Right forelimb (tissue), 1 donor: ENCODE measurements at regions not wholly inside any gene's neighbourhood (a gene's known extent, or its start where the extent isn't known, plus 50 kb on each side); places are given as distances from the start of the nearest gene placed in this dataset.
A peak's percentile ranks its signal among the peaks of the same experiment; 100 is the strongest.

ENCODE experiments used
- DNase-seq: peaks from one replicate; pipeline ENCODE4 v3.0.0-alpha.2; 2018

DNA sequence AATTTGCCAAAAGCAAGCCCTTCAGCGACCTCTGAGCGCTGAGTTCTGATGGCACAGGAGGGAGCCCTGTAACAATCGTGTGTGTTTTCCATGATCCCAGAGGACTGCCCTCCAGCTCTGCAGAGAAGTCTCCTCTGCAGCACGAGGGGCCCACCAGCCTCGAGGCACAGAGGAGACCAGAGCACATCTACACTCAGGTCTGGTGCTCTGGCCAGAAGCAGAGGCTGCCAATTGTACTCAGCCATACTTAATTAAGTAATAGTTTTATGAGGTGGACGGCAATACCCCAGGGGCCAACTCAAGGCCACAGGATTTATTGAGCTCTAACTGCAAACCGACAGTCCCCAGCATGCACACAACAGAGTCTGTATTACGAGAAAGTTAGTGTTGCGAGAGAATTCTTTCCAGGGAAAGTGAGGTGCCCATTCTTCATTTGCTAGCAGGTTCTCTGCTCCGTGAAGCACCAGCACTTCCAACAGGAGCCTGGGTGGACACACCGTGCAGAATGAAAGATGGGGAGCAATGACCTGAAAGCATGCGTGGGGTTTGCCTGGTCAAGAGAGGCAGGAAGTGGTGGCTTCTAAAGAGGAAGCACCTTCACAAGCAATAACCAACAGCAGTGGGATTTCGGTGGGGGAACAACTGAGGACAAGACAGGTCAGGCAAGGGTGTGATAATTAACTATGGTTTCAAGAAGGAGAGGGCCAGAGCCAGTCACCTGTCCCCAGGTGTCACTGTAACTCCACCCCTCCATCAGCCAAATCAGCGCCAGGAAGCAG, 92.8 kb upstream of the FOXC1 start:
- DNase-seq: no peak

DNA sequence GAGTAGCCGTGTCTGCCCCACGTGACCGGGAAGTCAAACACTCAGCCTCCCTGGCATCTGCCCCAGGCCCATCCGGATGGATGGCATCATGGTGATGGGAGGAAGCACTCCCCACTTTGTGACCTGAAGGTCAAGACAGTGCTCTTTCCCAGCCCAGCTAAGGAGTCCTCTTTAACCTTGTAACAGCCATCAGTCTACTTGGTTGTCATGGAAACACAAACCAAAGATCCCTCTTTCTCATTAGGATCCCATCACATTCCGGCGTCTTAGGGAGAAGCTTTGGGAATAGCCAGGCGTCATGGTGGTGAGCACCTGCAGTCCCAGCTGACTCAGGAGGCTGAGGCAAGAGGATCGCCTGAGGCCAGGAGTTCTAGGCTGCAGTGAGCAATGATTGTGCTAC, 90.9 kb upstream of the FOXC1 start:
- DNase-seq: no peak

GRCh38 chr6:1519597-1519996, 90.1 kb upstream of the FOXC1 start:
- DNase-seq: no peak

GRCh38 chr6:1522779-1523178, 86.9 kb upstream of the FOXC1 start:
- no peak for DNase-seq

GRCh38 chr6:1524040-1524480, 85.7 kb upstream of the FOXC1 start:
- peak; percentile 83 for DNase-seq

GRCh38 chr6:1525364-1526038, 84.2 kb upstream of the FOXC1 start:
- DNase-seq: no peak

GRCh38 chr6:1526398-1527072, 83.2 kb upstream of the FOXC1 start:
- peak; percentile 54 for DNase-seq

DNA sequence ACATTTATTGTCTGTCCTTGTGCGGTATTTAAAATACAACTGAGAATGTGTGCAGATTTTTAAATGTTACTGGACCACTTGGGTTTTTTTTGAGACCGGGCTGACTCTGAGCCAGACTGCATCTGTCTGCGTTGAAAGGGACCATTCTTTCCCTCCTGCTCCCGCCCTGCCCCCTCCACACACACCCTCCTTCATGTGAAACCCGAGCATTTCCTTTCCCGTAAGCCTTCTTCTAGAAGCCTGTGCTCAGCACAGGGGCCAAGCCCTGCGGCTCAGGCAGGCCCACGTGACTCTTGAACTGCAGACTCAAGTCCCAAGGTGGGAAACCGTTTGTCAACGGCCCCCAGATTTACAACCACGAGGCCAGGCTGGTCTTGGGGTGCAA, 82.7 kb upstream of the FOXC1 start:
- peak; percentile 87 for DNase-seq

DNA sequence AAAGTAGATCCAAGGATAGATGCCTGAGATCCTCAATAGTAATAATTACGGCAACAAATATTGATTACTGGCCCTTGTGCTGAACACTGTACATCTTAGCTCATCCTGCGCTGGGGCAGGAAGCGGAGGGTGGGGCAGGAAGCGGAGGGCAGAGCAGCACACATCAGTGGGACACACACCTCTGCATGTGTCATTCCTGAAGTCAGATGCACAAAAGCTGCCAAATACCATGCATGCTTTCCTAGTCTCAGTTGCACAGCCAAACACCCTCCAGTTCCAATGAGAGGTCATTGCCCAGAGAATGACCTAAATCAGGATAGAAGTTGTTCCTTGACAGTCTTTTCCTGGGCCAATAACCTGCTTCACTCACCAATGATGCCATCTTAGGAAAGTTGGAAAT, 74.4 kb upstream of the FOXC1 start:
- DNase-seq: no peak

- DNase-seq: no peak
These were observed 72.9 kb upstream of the FOXC1 start for GRCh38 chr6:1536526-1537429.

- DNase-seq: no peak
These were observed 71.3 kb upstream of the FOXC1 start for GRCh38 chr6:1538369-1538768.

DNA sequence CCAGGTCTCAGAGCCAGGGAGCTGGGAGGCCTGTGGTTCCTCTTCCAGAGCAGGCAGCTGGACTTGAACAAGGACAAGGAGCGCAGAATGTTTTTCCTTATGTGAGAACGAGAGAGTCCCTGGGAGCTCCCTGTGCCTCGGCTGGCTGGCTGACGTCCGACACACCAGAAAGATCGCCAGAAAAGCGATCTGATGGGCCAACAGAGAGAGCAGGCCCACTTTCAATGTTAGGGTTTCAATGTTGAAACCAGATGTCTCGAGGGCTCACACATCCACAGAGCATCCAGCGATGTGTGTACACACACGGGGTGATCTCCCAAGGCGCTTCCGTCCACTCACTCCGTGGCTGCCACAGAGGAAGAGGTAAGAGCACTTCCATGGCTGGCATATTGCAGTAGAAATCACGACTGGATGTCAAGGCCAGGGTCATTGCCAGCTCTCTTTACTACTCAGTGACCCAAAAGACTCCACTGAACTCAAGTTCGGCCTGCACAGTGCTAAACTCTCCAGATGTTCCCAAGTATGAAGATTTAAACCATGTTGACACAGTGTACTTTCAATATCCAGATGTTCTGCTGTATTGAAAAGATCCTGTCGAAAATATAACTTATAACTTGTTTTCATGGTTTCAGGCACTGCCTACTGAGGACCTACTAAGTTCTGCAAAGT, 70.8 kb upstream of the FOXC1 start:
- peak; percentile 80 for DNase-seq

DNA sequence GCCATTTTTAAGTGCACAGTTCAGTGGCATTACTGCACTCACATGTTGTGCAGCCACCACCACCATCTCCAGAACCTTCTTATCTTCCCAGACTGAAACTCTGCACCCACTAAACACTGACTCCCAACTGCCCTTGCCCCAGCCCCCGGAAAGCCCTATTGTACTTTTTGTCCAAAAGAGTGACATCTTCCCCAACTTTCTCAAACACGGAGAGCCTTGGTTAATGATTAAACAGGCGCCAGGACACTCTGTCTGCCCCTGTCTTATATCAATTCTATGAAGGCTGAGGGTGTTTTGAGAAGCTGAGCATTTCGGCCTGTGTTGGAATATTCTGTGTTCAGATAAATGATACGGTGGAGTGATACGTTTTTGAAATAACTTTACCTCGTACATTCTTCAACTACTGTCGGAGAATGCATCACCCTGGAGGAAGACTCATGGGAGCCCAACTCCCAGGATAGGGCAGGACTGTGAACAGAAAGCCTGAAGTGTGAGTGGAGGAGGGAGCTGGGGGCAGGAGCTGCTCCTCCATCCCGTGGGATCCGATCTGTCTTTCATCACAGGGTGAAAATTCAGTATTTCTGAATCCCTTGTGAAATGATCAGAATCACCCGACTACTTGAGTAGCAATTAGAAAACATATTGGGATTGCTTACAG, 68.7 kb upstream of the FOXC1 start:
- no peak for DNase-seq

GRCh38 chr6:1542335-1542734, 67.4 kb upstream of the FOXC1 start:
- no peak for DNase-seq

GRCh38 chr6:1542764-1543163, 67.0 kb upstream of the FOXC1 start:
- no peak for DNase-seq

GRCh38 chr6:1544000-1544399, 65.7 kb upstream of the FOXC1 start:
- no peak for DNase-seq

DNA sequence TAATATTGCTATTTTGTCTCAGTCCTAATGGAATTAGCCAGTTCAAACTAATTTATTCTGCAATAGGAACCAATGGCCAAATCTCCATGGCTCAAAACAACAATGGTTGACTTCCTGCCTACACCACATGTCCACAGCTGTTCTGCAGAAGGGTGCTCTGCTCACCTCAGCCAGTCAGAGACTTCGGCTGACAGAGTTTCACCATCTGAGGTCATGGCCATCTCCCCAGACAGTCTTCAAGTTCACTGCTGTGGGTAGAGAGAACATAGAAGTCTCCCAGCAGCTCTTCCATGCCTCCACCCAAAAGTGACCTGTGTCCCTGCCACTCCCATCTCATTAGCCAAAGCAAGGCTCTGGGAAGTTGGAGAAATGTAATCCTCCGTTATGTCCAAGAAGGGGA, 65.1 kb upstream of the FOXC1 start:
- DNase-seq: no peak

- DNase-seq: no peak
These were observed 64.1 kb upstream of the FOXC1 start for GRCh38 chr6:1545654-1546053.

DNA sequence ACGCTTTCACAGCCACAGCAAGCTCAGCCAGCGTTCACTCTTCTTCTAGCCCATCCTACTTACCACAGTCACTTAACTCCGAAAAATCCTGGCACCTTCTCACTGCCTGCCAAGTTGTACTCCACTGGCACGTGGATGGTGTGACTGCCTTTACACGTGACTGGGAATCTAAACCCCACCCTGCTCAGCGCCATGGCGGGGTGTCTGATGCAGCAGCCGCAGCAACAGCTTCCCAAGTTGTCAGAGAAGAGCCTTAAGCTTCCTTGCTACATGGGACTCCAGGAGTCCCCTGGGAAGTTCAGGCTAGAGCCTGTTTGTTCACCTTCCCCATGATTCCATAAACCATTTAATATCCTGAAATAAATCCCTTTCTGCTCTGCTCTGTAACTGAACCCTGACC, 61.9 kb upstream of the FOXC1 start:
- no peak for DNase-seq

- no peak for DNase-seq
These were observed 58.5 kb upstream of the FOXC1 start for GRCh38 chr6:1551249-1551648.

- no peak for DNase-seq
These were observed 57.4 kb upstream of the FOXC1 start for GRCh38 chr6:1552296-1552761.
